GM12878 (cell line): ENCODE measurements at regions not wholly inside any gene's neighbourhood (a gene's known extent, or its start where the extent isn't known, plus 50 kb on each side); places are given as distances from the start of the nearest gene placed in this dataset.

Source experiments
- ATAC-seq: fragments of 200-7000 bp; cut with Tn5 transposase; 3 replicates; pipeline ENCODE4 v1.9.1; 2020; ENCODE audit warnings: mild to moderate bottlenecking, moderate library complexity
- BruUV-seq: library from RNA; stranded (reverse); fragments of 400-500 nt; replicated peaks from 2 replicates; lab custom pipeline; 2021; lab: Mats Ljungman, UMichigan
- CTCF ChIA-PET: fragments of 300-600 bp; sonication (Branson Sonifier 250); formaldehyde crosslinking; extraction: SDS; loops from one replicate; lab custom pipeline; 2021; ENCODE audit warnings: inconsistent platforms; lab: Yijun Ruan, JAX
- POLR2A ChIA-PET: fragments of 350-600 bp; formaldehyde crosslinking; extraction: SDS; loops from one replicate; lab custom pipeline; 2021; ENCODE audit warnings: inconsistent platforms; lab: Charles Lee
- RAD21 ChIA-PET: fragments of 300-600 bp; sonication (Branson Sonifier 250); formaldehyde crosslinking; loops from one replicate; lab custom pipeline; 2023; ENCODE audit warnings: antibody characterized with exemption; ENCODE audit not compliant: unreplicated experiment; lab: Charles Lee
- SMC1A ChIA-PET: fragments of 300-600 bp; sonication (Branson Sonifier 250); formaldehyde crosslinking; loops from one replicate; lab custom pipeline; 2023; ENCODE audit not compliant: unreplicated experiment, uncharacterized antibody; lab: Charles Lee
- DNase-seq: peaks from one replicate; pipeline ENCODE4 v3.0.0-alpha.2; 2011; ENCODE audit warnings: low read depth, low spot score
- FAIRE-seq: peaks from 3 replicates; lab custom pipeline; 2011; peaks lifted over from hg19 to GRCh38; lab: Jason Lieb, UNC
- H2AFZ ChIP-seq: 2 replicates; pipeline ENCODE4 v1.6.0; 2011; ENCODE audit warnings: low read depth, low read length, control low read depth; ENCODE audit not compliant: control insufficient read depth
- H3K27ac ChIP-seq: 2 replicates; pipeline ENCODE4 v1.5.1; 2011; ENCODE audit warnings: control low read depth; ENCODE audit not compliant: control insufficient read depth, insufficient read depth
- H3K27me3 ChIP-seq, 2 experiments: replicated peaks in 1 of 2; 2 replicates each; pipeline versions ENCODE4 v1.6.0 to v1.6.1; 2011; ENCODE audit warnings: low read length in 1 of 2; ENCODE audit not compliant: control insufficient read depth in 2 of 2, insufficient read depth in 2 of 2
- H3K36me3 ChIP-seq, 2 experiments: 2 replicates each; pipeline ENCODE4 v1.5.1; 2011; ENCODE audit warnings: low read length in 1 of 2; ENCODE audit not compliant: control insufficient read depth in 2 of 2, insufficient read depth in 2 of 2
- H3K4me1 ChIP-seq: 2 replicates; pipeline ENCODE4 v1.6.1; 2011; ENCODE audit warnings: mild to moderate bottlenecking, low read length, moderate library complexity, mixed read lengths; ENCODE audit not compliant: control insufficient read depth, insufficient read depth
- H3K4me2 ChIP-seq: 2 replicates; pipeline ENCODE4 v1.6.0; 2011; ENCODE audit warnings: control low read depth; ENCODE audit not compliant: control insufficient read depth, insufficient read depth
- H3K4me3 ChIP-seq: fragments of 200-600 bp; sonication (generic); 2 replicates; pipeline ENCODE4 v1.5.1; 2016
- H3K79me2 ChIP-seq: 2 replicates; pipeline ENCODE4 v1.6.0; 2011; ENCODE audit warnings: low read length; ENCODE audit not compliant: control insufficient read depth, insufficient read depth
- H3K9ac ChIP-seq: 2 replicates; pipeline ENCODE4 v1.8.0; 2011; ENCODE audit warnings: low read length, control low read depth, mixed read lengths; ENCODE audit not compliant: control insufficient read depth, insufficient read depth
- H3K9me3 ChIP-seq: replicated peaks from 3 replicates; pipeline ENCODE4 v1.5.1; 2011; ENCODE audit warnings: mild to moderate bottlenecking, low read length; ENCODE audit not compliant: control insufficient read depth, insufficient read depth
- H4K20me1 ChIP-seq: 2 replicates; pipeline ENCODE4 v1.6.0; 2011; ENCODE audit not compliant: control insufficient read depth, insufficient read depth
- ATF2 ChIP-seq: IDR thresholded peaks from 2 replicates; pipeline ENCODE4 v1.6.1; 2012; ENCODE audit warnings: low read length, inconsistent platforms
- BCL11A ChIP-seq: IDR thresholded peaks from 2 replicates; pipeline ENCODE4 v1.6.1; 2011; ENCODE audit warnings: low read depth, low read length
- BHLHE40 ChIP-seq, 2 experiments: fragments of 450-650 bp in 1 of 2; IDR thresholded peaks; 2 replicates each; pipeline ENCODE4 v1.6.1; 2011 to 2017; ENCODE audit warnings: low read depth in 2 of 2, borderline replicate concordance in 1 of 2, improper control_type of control experiment in 1 of 2, low read length in 1 of 2, mild to moderate bottlenecking in 1 of 2
- DPF2 ChIP-seq: fragments of 450-650 bp; IDR thresholded peaks from 2 replicates; pipeline ENCODE4 v1.6.1; 2017; ENCODE audit warnings: mild to moderate bottlenecking
- EED ChIP-seq: sonication (generic); IDR thresholded peaks from 2 replicates; pipeline ENCODE4 v1.6.1; 2016; ENCODE audit warnings: antibody characterized with exemption, low read depth
- FOXM1 ChIP-seq: IDR thresholded peaks from 2 replicates; pipeline ENCODE4 v1.6.1; 2012; ENCODE audit warnings: low read depth, mild to moderate bottlenecking, inconsistent platforms, low read length, moderate library complexity
- HDGF ChIP-seq: fragments of 450-650 bp; IDR thresholded peaks from 2 replicates; pipeline ENCODE4 v1.6.1; 2016; ENCODE audit warnings: antibody characterized with exemption
- JUND ChIP-seq: IDR thresholded peaks from 2 replicates; pipeline ENCODE4 v1.6.1; 2012; ENCODE audit warnings: low read depth, mild to moderate bottlenecking, low read length, improper control_type of control experiment, moderate library complexity
- MLLT1 ChIP-seq: fragments of 450-650 bp; IDR thresholded peaks from 2 replicates; pipeline ENCODE4 v1.6.1; 2016; ENCODE audit warnings: mild to moderate bottlenecking
- NBN ChIP-seq: fragments of 450-650 bp; IDR thresholded peaks from 2 replicates; pipeline ENCODE4 v1.6.1; 2016
- POLR2AphosphoS2 ChIP-seq: IDR thresholded peaks from 2 replicates; pipeline ENCODE4 v1.6.1; 2011; ENCODE audit warnings: low read depth, mild to moderate bottlenecking, low read length, improper control_type of control experiment, moderate library complexity
- RAD51 ChIP-seq: fragments of 450-650 bp; IDR thresholded peaks from 2 replicates; pipeline ENCODE4 v1.6.1; 2016; ENCODE audit warnings: moderate library complexity, mild to moderate bottlenecking, inconsistent platforms
- RELA ChIP-seq: fragments of 450-650 bp; IDR thresholded peaks from 2 replicates; pipeline ENCODE4 v1.8.0; 2014; ENCODE audit warnings: borderline replicate concordance; ENCODE audit not compliant: partially characterized antibody
- SIX5 ChIP-seq: IDR thresholded peaks from 2 replicates; pipeline ENCODE4 v1.6.1; 2011; ENCODE audit warnings: mild to moderate bottlenecking, low read depth, low read length, moderate library complexity; ENCODE audit not compliant: severe bottlenecking
- SREBF2 ChIP-seq: IDR thresholded peaks from 2 replicates; pipeline ENCODE4 v1.6.1; 2012; ENCODE audit warnings: mild to moderate bottlenecking, low read length
- SRF ChIP-seq, 2 experiments: IDR thresholded peaks; 2 replicates each; pipeline ENCODE4 v1.6.1; 2011; ENCODE audit warnings: low read depth in 2 of 2, low read length in 2 of 2, mild to moderate bottlenecking in 1 of 2, moderate library complexity in 1 of 2
- ZNF207 ChIP-seq: fragments of 450-650 bp; IDR thresholded peaks from 2 replicates; pipeline ENCODE4 v1.6.1; 2014; ENCODE audit warnings: antibody characterized with exemption, mild to moderate bottlenecking, borderline replicate concordance
- WGBS: methylation state at CpG from one replicate; pipeline ENCODE4 v1.1.6; 2016; ENCODE audit warnings: low lambda C conversion rate; ENCODE audit not compliant: insufficient replicate concordance, insufficient coverage; ENCODE audit errors: missing lambda C conversion rate; 5-methylcytosine and 5-hydroxymethylcytosine counted together
- in situ Hi-C: fragments of 300-500 bp; cut with MboI; formaldehyde crosslinking; loops from 9 replicates; pipeline ENCODE4 v1.14.3; 2018; ENCODE audit warnings: mixed read lengths
- intact Hi-C: fragments of 100-400 bp; cut with micrococcal nuclease; formaldehyde crosslinking; loops from one replicate; pipeline ENCODE4 v1.14.2; 2022; ENCODE audit not compliant: unreplicated experiment

GRCh38 chr10:128945398-128945797, 521.6 kb upstream of the MGMT start:
- ATAC-seq (no peak), FAIRE-seq (no peak)
- H3K9me3 ChIP-seq: no peaks in the 10 kb centered on the region
- ChIA-PET POLR2A (no interaction called here), SMC1A (no interaction called here)
- H3K27ac ChIP-seq: no peak overlapping the region
- intact Hi-C loops: no loop called here
- no peak overlapping the region for H3K4me2 ChIP-seq
- H3K4me3 ChIP-seq: no peak overlapping the region
- H3K4me1 ChIP-seq: no peaks in the 10 kb centered on the region
- TF ChIP-seq NBN: no peak
- TF ChIP-seq FOXM1: no peak
- TF ChIP-seq ZNF207: no peak
- TF ChIP-seq ATF2: no peak
- TF ChIP-seq, all 136 proteins: peak for 0
- Histone ChIP-seq H3K27me3 (no peaks in the 10 kb centered on the region), H4K20me1 (no peaks in the 10 kb centered on the region), H3K9ac (no peak overlapping the region), H3K79me2 (no peaks in the 10 kb centered on the region), H2AFZ (no peak overlapping the region), H3K36me3 (no peaks in the 10 kb centered on the region)
- no TSS peak for BruUV-seq
- in situ Hi-C loops: no loop called here
- 33% methylated on average over 7 of the region's 7 CpGs for WGBS
- DNase-seq: no peak
- RAD21 ChIA-PET: no interaction called here
- CTCF ChIA-PET: no interaction called here

- H3K9ac ChIP-seq: no peak overlapping the region
- intact Hi-C loops (no loop called here), in situ Hi-C loops (no loop called here)
- H3K4me1 ChIP-seq: no peaks in the 10 kb centered on the region
- WGBS: 45% methylated on average over 18 of the region's 18 CpGs
- no peaks in the 10 kb centered on the region for H3K36me3 ChIP-seq
- H3K4me3 ChIP-seq: no peak overlapping the region
- no peak overlapping the region for H3K27ac ChIP-seq
- no peak overlapping the region for H2AFZ ChIP-seq
- ATAC-seq: no peak
- SMC1A ChIA-PET: no interaction called here
- H3K27me3 ChIP-seq: no peaks in the 10 kb centered on the region; a peak in 1 of 4 replicates
- no peaks in the 10 kb centered on the region for H3K9me3 ChIP-seq
- TF ChIP-seq MLLT1: no peak
- no peak for TF ChIP-seq SRF (IDR thresholded peaks at IDR 0.05; ENCODE audit: low read depth in 2 of 2, low read length in 2 of 2)
- TF ChIP-seq HDGF: no peak
- no peak for TF ChIP-seq ZNF207
- TF ChIP-seq POLR2AphosphoS2: no peak
- no peak for TF ChIP-seq SREBF2
- TF ChIP-seq RELA: no peak
- no peak for TF ChIP-seq BHLHE40 (IDR thresholded peaks at IDR 0.05; ENCODE audit: borderline replicate concordance in 1 of 2, low read depth in 2 of 2, low read length in 1 of 2)
- no peak for TF ChIP-seq DPF2
- TF ChIP-seq EED: no peak
- no peak for TF ChIP-seq BCL11A
- TF ChIP-seq SIX5: no peak
- no peak for TF ChIP-seq JUND
- TF ChIP-seq RAD51: no peak
- POLR2A ChIA-PET: no interaction called here
- no TSS peak for BruUV-seq
- DNase-seq: no peak
- RAD21 ChIA-PET: no interaction called here
- no peaks in the 10 kb centered on the region for H3K79me2 ChIP-seq
- CTCF ChIA-PET: no interaction called here
- no peaks in the 10 kb centered on the region for H4K20me1 ChIP-seq
- H3K4me2 ChIP-seq: no peak overlapping the region
- FAIRE-seq: no peak
Measured at GRCh38 chr10:128950159-128950915, 516.7 kb upstream of the MGMT start.
